ENCODE measurements at regions not wholly inside any gene's neighbourhood (a gene's known extent, or its start where the extent isn't known, plus 50 kb on each side); places are given as distances from the start of the nearest gene placed in this dataset.

DNA sequence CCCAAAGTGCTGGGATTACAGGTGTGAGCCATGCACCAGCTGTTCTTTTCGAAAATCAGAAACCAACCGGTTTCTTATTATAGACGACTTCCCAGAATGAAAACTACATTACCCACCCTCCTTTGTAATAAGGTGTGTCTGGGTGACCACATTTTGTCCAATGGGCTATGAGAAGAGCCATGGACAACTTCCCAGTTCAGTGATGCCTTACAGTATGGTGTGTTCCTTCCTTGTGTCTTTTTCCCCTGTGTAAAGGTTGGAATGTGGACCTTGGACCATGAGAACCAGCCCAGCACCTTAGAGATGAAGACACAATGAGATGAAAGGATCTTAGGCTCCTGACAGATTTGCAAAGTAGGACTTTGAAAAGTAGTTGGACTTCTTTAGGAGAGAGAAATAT lies 85.0 kb upstream of the ATF7IP2 start:
- TF ChIP-seq, protein P1, sequence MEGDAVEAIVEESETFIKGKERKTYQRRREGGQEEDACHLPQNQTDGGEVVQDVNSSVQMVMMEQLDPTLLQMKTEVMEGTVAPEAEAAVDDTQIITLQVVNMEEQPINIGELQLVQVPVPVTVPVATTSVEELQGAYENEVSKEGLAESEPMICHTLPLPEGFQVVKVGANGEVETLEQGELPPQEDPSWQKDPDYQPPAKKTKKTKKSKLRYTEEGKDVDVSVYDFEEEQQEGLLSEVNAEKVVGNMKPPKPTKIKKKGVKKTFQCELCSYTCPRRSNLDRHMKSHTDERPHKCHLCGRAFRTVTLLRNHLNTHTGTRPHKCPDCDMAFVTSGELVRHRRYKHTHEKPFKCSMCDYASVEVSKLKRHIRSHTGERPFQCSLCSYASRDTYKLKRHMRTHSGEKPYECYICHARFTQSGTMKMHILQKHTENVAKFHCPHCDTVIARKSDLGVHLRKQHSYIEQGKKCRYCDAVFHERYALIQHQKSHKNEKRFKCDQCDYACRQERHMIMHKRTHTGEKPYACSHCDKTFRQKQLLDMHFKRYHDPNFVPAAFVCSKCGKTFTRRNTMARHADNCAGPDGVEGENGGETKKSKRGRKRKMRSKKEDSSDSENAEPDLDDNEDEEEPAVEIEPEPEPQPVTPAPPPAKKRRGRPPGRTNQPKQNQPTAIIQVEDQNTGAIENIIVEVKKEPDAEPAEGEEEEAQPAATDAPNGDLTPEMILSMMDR (IDR thresholded peaks at IDR 0.05): no peak
- TF ChIP-seq POLR2A (IDR thresholded peaks at IDR 0.05) (no peak), EP300 (IDR thresholded peaks at IDR 0.05; ENCODE audit: low read depth) (no peak), POLR2AphosphoS5 (IDR thresholded peaks at IDR 0.05) (no peak)

Measured in transverse colon (tissue), 4 donors.